Peyer's patch (tissue), 4 donors: ENCODE measurements at regions not wholly inside any gene's neighbourhood (a gene's known extent, or its start where the extent isn't known, plus 50 kb on each side); places are given as distances from the start of the nearest gene placed in this dataset.

Experiments
- POLR2A ChIP-seq, 2 donors: fragments of 450-650 bp; IDR thresholded peaks; one replicate each; pipeline ENCODE4 v1.5.1; 2017; ENCODE audit warnings: antibody characterized with exemption in 2 of 2, mild to moderate bottlenecking in 2 of 2, moderate library complexity in 2 of 2
- TF ChIP-seq, protein P1 (sequence below), 6 experiments: fragments of 450-650 bp in 4 of 6; fragments of 200-600 bp in 2 of 6; sonication (generic) in 1 of 6; IDR thresholded peaks; one replicate each; pipeline ENCODE4 v1.5.1; 2017 to 2019; ENCODE audit warnings: antibody characterized with exemption in 6 of 6, mild to moderate bottlenecking in 3 of 6, moderate library complexity in 1 of 6

DNA sequence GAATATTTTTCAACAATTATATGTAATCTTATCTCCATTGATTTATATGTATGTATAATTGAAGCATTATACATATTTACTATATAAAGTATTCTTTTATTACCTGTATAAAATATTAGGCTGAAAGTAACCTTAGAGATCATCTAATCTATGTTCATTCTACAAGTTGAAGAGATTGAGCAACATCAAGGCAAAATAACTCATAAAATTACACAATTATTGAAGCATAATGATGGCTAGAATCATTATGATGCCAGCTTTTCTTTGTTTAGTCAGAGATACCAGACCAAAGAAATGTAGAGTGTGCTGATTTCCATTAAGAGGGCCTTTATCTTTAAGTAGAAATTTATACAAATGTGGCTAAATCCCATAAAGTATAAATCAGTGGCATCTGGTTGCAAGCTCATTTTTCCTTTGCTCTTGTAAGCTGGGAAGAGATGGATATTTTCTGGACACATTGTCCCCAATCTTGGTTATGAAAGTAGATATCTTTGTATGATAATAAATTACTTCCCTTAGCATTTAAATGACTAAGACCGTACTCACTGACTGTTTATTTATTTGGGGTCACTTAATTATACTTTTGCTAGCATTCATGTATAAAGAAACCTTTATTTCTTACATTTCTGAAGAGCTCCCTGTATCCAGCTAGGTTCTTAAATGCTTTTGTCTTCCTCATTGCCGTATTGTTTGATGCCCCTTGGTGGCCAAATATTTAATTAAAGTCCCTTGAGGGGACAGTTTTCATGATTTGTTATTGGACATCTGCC is 339.8 kb downstream of the PCDH7 start:
- no peak for TF ChIP-seq POLR2A (IDR thresholded peaks at IDR 0.05)
- TF ChIP-seq, protein P1, sequence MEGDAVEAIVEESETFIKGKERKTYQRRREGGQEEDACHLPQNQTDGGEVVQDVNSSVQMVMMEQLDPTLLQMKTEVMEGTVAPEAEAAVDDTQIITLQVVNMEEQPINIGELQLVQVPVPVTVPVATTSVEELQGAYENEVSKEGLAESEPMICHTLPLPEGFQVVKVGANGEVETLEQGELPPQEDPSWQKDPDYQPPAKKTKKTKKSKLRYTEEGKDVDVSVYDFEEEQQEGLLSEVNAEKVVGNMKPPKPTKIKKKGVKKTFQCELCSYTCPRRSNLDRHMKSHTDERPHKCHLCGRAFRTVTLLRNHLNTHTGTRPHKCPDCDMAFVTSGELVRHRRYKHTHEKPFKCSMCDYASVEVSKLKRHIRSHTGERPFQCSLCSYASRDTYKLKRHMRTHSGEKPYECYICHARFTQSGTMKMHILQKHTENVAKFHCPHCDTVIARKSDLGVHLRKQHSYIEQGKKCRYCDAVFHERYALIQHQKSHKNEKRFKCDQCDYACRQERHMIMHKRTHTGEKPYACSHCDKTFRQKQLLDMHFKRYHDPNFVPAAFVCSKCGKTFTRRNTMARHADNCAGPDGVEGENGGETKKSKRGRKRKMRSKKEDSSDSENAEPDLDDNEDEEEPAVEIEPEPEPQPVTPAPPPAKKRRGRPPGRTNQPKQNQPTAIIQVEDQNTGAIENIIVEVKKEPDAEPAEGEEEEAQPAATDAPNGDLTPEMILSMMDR (IDR thresholded peaks at IDR 0.05), result no peak
